SK-N-SH (cell line): ENCODE measurements at regions not wholly inside any gene's neighbourhood (a gene's known extent, or its start where the extent isn't known, plus 50 kb on each side); places are given as distances from the start of the nearest gene placed in this dataset.

Experiments
- CTCF ChIA-PET: fragments of 300-600, 350-600 bp; formaldehyde crosslinking; extraction: SDS; loops from one replicate; lab custom pipeline; 2021; lab: Yijun Ruan, JAX
- POLR2A ChIA-PET: fragments of 350-600 bp; sonication (Branson Sonifier 250); formaldehyde crosslinking; extraction: SDS; loops from one replicate; lab custom pipeline; 2020; ENCODE audit warnings: antibody characterized with exemption, inconsistent platforms; lab: Yijun Ruan, JAX
- DNase-seq: peaks from one replicate; pipeline ENCODE4 v3.0.0; 2012
- H2AFZ ChIP-seq: fragments of 200-600 bp; sonication (generic); 2 replicates; pipeline ENCODE4 v1.8.1; 2016; ENCODE audit warnings: antibody characterized with exemption, mild to moderate bottlenecking, low read depth
- H3F3A ChIP-seq: fragments of 200-600 bp; sonication (generic); replicated peaks from 2 replicates; pipeline ENCODE3; 2016; ENCODE audit warnings: antibody characterized with exemption, mild to moderate bottlenecking; ENCODE audit not compliant: insufficient read depth
- H3K27ac ChIP-seq, 2 experiments: fragments of 200-500 bp in 1 of 2; fragments of 200-600 bp in 1 of 2; sonication (Bioruptor generic) in 1 of 2; sonication (generic), shearing (Covaris generic) in 1 of 2; 2 replicates each; pipeline versions ENCODE4 v1.5.1 to v1.6.1; 2014 to 2016; ENCODE audit warnings: low read depth in 2 of 2, inconsistent platforms in 1 of 2, low read length in 1 of 2, mild to moderate bottlenecking in 1 of 2, mixed read lengths in 1 of 2
- H3K27me3 ChIP-seq: fragments of 200-600 bp; sonication (generic), shearing (Covaris generic); 2 replicates; pipeline ENCODE4 v1.6.1; 2016; ENCODE audit warnings: mixed run types; ENCODE audit not compliant: insufficient read depth
- H3K36me3 ChIP-seq, 2 experiments: fragments of 200-500 bp in 1 of 2; fragments of 200-600 bp in 1 of 2; sonication (Bioruptor generic) in 1 of 2; sonication (generic) in 1 of 2; replicated peaks in 1 of 2; 2 replicates each; pipeline versions ENCODE3 to v1.5.1; 2014 to 2016; ENCODE audit warnings: low read length in 1 of 2, mild to moderate bottlenecking in 1 of 2; ENCODE audit not compliant: insufficient read depth in 2 of 2, control insufficient read depth in 1 of 2
- H3K4me1 ChIP-seq, 2 experiments: fragments of 200-500 bp in 1 of 2; fragments of 200-600 bp in 1 of 2; sonication (Bioruptor generic) in 1 of 2; sonication (generic), shearing (Covaris generic) in 1 of 2; 2 replicates each; pipeline versions ENCODE4 v1.5.1 to v1.6.1; 2014 to 2016; ENCODE audit warnings: low read depth in 1 of 2, low read length in 1 of 2, mixed run types in 1 of 2; ENCODE audit not compliant: insufficient read depth in 2 of 2, control insufficient read depth in 1 of 2
- H3K4me2 ChIP-seq: fragments of 200-600 bp; sonication (generic), shearing (Covaris generic); 2 replicates; pipeline ENCODE4 v1.6.1; 2017; ENCODE audit warnings: mixed run types
- H3K4me3 ChIP-seq, 2 experiments: fragments of 200-500 bp in 1 of 2; fragments of 200-600 bp in 1 of 2; sonication (Bioruptor generic) in 1 of 2; sonication (generic), shearing (Covaris generic) in 1 of 2; 2 replicates each; pipeline versions ENCODE4 v1.5.1 to v1.8.1; 2014 to 2016; ENCODE audit warnings: low read depth in 2 of 2, inconsistent platforms in 1 of 2, low read length in 1 of 2, mild to moderate bottlenecking in 1 of 2, mixed read lengths in 1 of 2, moderate library complexity in 1 of 2
- H3K79me2 ChIP-seq: fragments of 200-600 bp; sonication (generic); 2 replicates; pipeline ENCODE4 v1.8.1; 2017; ENCODE audit warnings: mild to moderate bottlenecking; ENCODE audit not compliant: insufficient read depth
- H3K9ac ChIP-seq: fragments of 200-600 bp; sonication (generic); 2 replicates; pipeline ENCODE4 v1.6.1; 2017; ENCODE audit warnings: mixed run types
- H3K9me2 ChIP-seq: fragments of 200-600 bp; sonication (generic); 2 replicates; pipeline ENCODE4 v1.6.1; 2017; ENCODE audit warnings: mixed run types
- H3K9me3 ChIP-seq: fragments of 200-600 bp; sonication (generic); 2 replicates; pipeline ENCODE4 v1.6.1; 2017; ENCODE audit warnings: mixed run types, mild to moderate bottlenecking, moderate library complexity
- H4K20me1 ChIP-seq: fragments of 200-600 bp; sonication (generic); 2 replicates; pipeline ENCODE4 v1.6.1; 2017; ENCODE audit warnings: mild to moderate bottlenecking, mixed run types; ENCODE audit not compliant: insufficient read depth
- CTCF ChIP-seq: fragments of 200-600 bp; sonication (generic); IDR thresholded peaks from 2 replicates; pipeline ENCODE4 v1.6.1; 2017; ENCODE audit warnings: antibody characterized with exemption, mild to moderate bottlenecking, moderate library complexity
- ELF1 ChIP-seq: IDR thresholded peaks from 2 replicates; pipeline ENCODE4 v1.4.0; 2012
- FOSL2 ChIP-seq: IDR thresholded peaks from 2 replicates; pipeline ENCODE4 v1.4.0; 2012; ENCODE audit warnings: low read depth, mild to moderate bottlenecking, moderate library complexity, borderline replicate concordance
- FOXJ3 ChIP-seq: sonication (generic); formaldehyde crosslinking; IDR thresholded peaks from 2 replicates; pipeline ENCODE4 v1.5.1; 2020; ENCODE audit warnings: mild to moderate bottlenecking, missing genetic modification reagents
- FOXM1 ChIP-seq: IDR thresholded peaks from 2 replicates; pipeline ENCODE4 v1.4.0; 2012; ENCODE audit warnings: low read depth, mild to moderate bottlenecking
- GABPA ChIP-seq: IDR thresholded peaks from 2 replicates; pipeline ENCODE4 v1.4.0; 2012; ENCODE audit warnings: low read depth, mild to moderate bottlenecking
- GATA2 ChIP-seq: sonication (generic); formaldehyde crosslinking; IDR thresholded peaks from 2 replicates; pipeline ENCODE4 v1.5.0; 2020; ENCODE audit warnings: mild to moderate bottlenecking, missing genetic modification reagents
- MEF2A ChIP-seq: IDR thresholded peaks from 2 replicates; pipeline ENCODE4 v1.4.0; 2012; ENCODE audit warnings: low read depth, borderline replicate concordance
- MXI1 ChIP-seq: IDR thresholded peaks from 2 replicates; pipeline ENCODE4 v1.6.1; 2012; ENCODE audit warnings: mild to moderate bottlenecking, low read depth, low read length, improper control_type of control experiment
- NRF1 ChIP-seq: IDR thresholded peaks from 2 replicates; pipeline ENCODE4 v1.6.1; 2012; ENCODE audit warnings: low read depth, mild to moderate bottlenecking, low read length
- PBX3 ChIP-seq: IDR thresholded peaks from 2 replicates; pipeline ENCODE4; 2012
- POLR2AphosphoS5 ChIP-seq: IDR thresholded peaks from 2 replicates; pipeline ENCODE4 v1.6.1; 2012; ENCODE audit warnings: low read depth, low read length
- RAD21 ChIP-seq: IDR thresholded peaks from 2 replicates; pipeline ENCODE4 v1.6.1; 2012; ENCODE audit warnings: mild to moderate bottlenecking, low read length
- RFX5 ChIP-seq: IDR thresholded peaks from 2 replicates; pipeline ENCODE4 v1.6.1; 2012; ENCODE audit warnings: mild to moderate bottlenecking, improper control_type of control experiment, low read length
- RXRA ChIP-seq: IDR thresholded peaks from 2 replicates; pipeline ENCODE4 v1.4.0; 2012; ENCODE audit warnings: low read depth, mild to moderate bottlenecking, borderline replicate concordance
- SIN3A ChIP-seq: IDR thresholded peaks from 2 replicates; pipeline ENCODE4 v1.6.1; 2012; ENCODE audit warnings: low read depth, mild to moderate bottlenecking, low read length, moderate library complexity, borderline replicate concordance
- TAF1 ChIP-seq: IDR thresholded peaks from 2 replicates; pipeline ENCODE4 v1.6.1; 2012; ENCODE audit warnings: low read depth, mild to moderate bottlenecking, low read length, moderate library complexity, borderline replicate concordance
- TEAD4 ChIP-seq: IDR thresholded peaks from 2 replicates; pipeline ENCODE4 v1.4.0; 2012; ENCODE audit warnings: mild to moderate bottlenecking, borderline replicate concordance; ENCODE audit not compliant: insufficient read depth
- USF2 ChIP-seq: fragments of 150-350 bp; IDR thresholded peaks from 2 replicates; pipeline ENCODE4 v1.6.1; 2017; ENCODE audit warnings: antibody characterized with exemption, low read length, low read depth, borderline replicate concordance
- YY1 ChIP-seq: IDR thresholded peaks from 2 replicates; pipeline ENCODE4 v1.4.0; 2012; ENCODE audit warnings: low read depth, mild to moderate bottlenecking
- WGBS: methylation state at CpG from one replicate; pipeline ENCODE4 v1.1.6; 2017; ENCODE audit warnings: low lambda C conversion rate; 5-methylcytosine and 5-hydroxymethylcytosine counted together

- H3K4me1 ChIP-seq = no peaks in the 10 kb centered on the region
- H3K9me3 ChIP-seq = no peaks in the 10 kb centered on the region
- no peaks in the 10 kb centered on the region for H3K36me3 ChIP-seq
- no peaks in the 10 kb centered on the region for H3K79me2 ChIP-seq
- 2% methylated on average over 1 of the region's 1 CpG for WGBS
- no peak overlapping the region for H2AFZ ChIP-seq
- H3K9ac ChIP-seq = no peak overlapping the region
- POLR2A ChIA-PET = no interaction called here
- no peaks in the 10 kb centered on the region for H3F3A ChIP-seq
- no peak overlapping the region for H3K27ac ChIP-seq
- TF ChIP-seq RFX5 (no peak), FOSL2 (no peak), TEAD4 (no peak), POLR2AphosphoS5 (no peak), NRF1 (no peak), USF2 (no peak), GATA2 (CRISPR knock-in tag) (no peak), SIN3A (no peak), RAD21 (no peak), MXI1 (no peak), YY1 (no peak), TAF1 (no peak), GABPA (no peak), PBX3 (no peak), RXRA (no peak), ELF1 (no peak), MEF2A (no peak), FOXJ3 (CRISPR knock-in tag) (no peak), CTCF (no peak), FOXM1 (no peak)
- no peaks in the 10 kb centered on the region for H3K27me3 ChIP-seq
- H3K4me3 ChIP-seq = no peak overlapping the region
- H3K4me2 ChIP-seq = no peak overlapping the region
- H3K9me2 ChIP-seq = no peaks in the 10 kb centered on the region
- H4K20me1 ChIP-seq = no peaks in the 10 kb centered on the region
- CTCF ChIA-PET = interaction anchor here (1.0 to 1.3 kb wide), 2 partner anchors 10 to 17 kb away, joined by 3 to 4 read pairs; no protein-coding TSS in a partner anchor
- no peak for DNase-seq
Measured at GRCh38 chr7:115359119-115359518, 437.2 kb downstream of the MDFIC start.
